GM18868 (cell line): ENCODE measurements at regions not wholly inside any gene's neighbourhood (a gene's known extent, or its start where the extent isn't known, plus 50 kb on each side); places are given as distances from the start of the nearest gene placed in this dataset.
A peak's percentile ranks its signal among the peaks of the same experiment; 100 is the strongest.

Experiments used
- ATAC-seq: cut with Tn5 transposase; IDR thresholded peaks from one replicate; pipeline ENCODE4 v1.9.1; 2021; ENCODE audit warnings: mild to moderate bottlenecking, moderate library complexity; ENCODE audit not compliant: unreplicated experiment

GRCh38 chr4:20393486-20394100 is 141.9 kb downstream of the SLIT2 start:
- ATAC-seq = no peak

GRCh38 chr4:20394512-20394911 is 142.8 kb downstream of the SLIT2 start:
- no peak for ATAC-seq

GRCh38 chr4:20395160-20395773 is 143.6 kb downstream of the SLIT2 start:
- ATAC-seq = peak; percentile 73

GRCh38 chr4:20403290-20403689 is 151.6 kb downstream of the SLIT2 start:
- peak; percentile 93 for ATAC-seq

GRCh38 chr4:20403846-20404245 is 152.1 kb downstream of the SLIT2 start:
- no peak for ATAC-seq

- ATAC-seq = no peak
Observed at GRCh38 chr4:20408611-20409010, 156.9 kb downstream of the SLIT2 start.

GRCh38 chr4:20412072-20412471 is 160.4 kb downstream of the SLIT2 start:
- ATAC-seq = no peak

GRCh38 chr4:20416800-20417199 is 165.1 kb downstream of the SLIT2 start:
- no peak for ATAC-seq

- peak; percentile 97 for ATAC-seq
Observed at GRCh38 chr4:20418861-20419451, 167.3 kb downstream of the SLIT2 start.

GRCh38 chr4:20420916-20421602 is 169.4 kb downstream of the SLIT2 start:
- ATAC-seq = no peak

GRCh38 chr4:20421603-20421985 is 169.9 kb downstream of the SLIT2 start:
- ATAC-seq = no peak

- peak; percentile 75 for ATAC-seq
Observed at GRCh38 chr4:20422398-20422797, 170.7 kb downstream of the SLIT2 start.

- no peak for ATAC-seq
Observed at GRCh38 chr4:20423420-20423819, 171.7 kb downstream of the SLIT2 start.

GRCh38 chr4:20426028-20426427 is 174.3 kb downstream of the SLIT2 start:
- ATAC-seq = no peak

GRCh38 chr4:20428436-20429160 is 176.9 kb downstream of the SLIT2 start:
- peak; percentile 79 for ATAC-seq

GRCh38 chr4:20430259-20430941 is 178.7 kb downstream of the SLIT2 start:
- ATAC-seq = no peak

- no peak for ATAC-seq
Observed at GRCh38 chr4:20431543-20431951, 179.8 kb downstream of the SLIT2 start.

- ATAC-seq = no peak
Observed at GRCh38 chr4:20432088-20432487, 180.4 kb downstream of the SLIT2 start.

- ATAC-seq = no peak
Observed at GRCh38 chr4:20433097-20433705, 181.5 kb downstream of the SLIT2 start.

GRCh38 chr4:20440170-20440569 is 188.5 kb downstream of the SLIT2 start:
- no peak for ATAC-seq
